Mucosa of stomach (tissue), 1 donor: ENCODE measurements at regions not wholly inside any gene's neighbourhood (a gene's known extent, or its start where the extent isn't known, plus 50 kb on each side); places are given as distances from the start of the nearest gene placed in this dataset.
"Not testable (repeated sequence)": the region's sequence is repeated elsewhere in the genome, so short reads cannot be mapped to it uniquely, and the experiment has no call there.

Experiments used
- H3K27me3 ChIP-seq: one replicate; pipeline ENCODE4 v1.7.0; 2013; ENCODE audit warnings: mild to moderate bottlenecking, low read length; ENCODE audit not compliant: control insufficient read depth, insufficient read depth
- H3K36me3 ChIP-seq: one replicate; pipeline ENCODE4 v1.7.0; 2013; ENCODE audit warnings: low read length; ENCODE audit not compliant: control insufficient read depth, insufficient read depth
- H3K4me1 ChIP-seq: one replicate; pipeline ENCODE4 v1.7.0; 2013; ENCODE audit warnings: mild to moderate bottlenecking, low read length; ENCODE audit not compliant: control insufficient read depth, insufficient read depth
- H3K4me3 ChIP-seq: one replicate; pipeline ENCODE4 v1.7.0; 2013; ENCODE audit warnings: low read length
- H3K9ac ChIP-seq: one replicate; pipeline ENCODE4 v1.7.0; 2013; ENCODE audit warnings: mild to moderate bottlenecking, low read length, moderate library complexity
- H3K9me3 ChIP-seq: one replicate; pipeline ENCODE4 v1.7.0; 2013; ENCODE audit warnings: mild to moderate bottlenecking, low read length, moderate library complexity; ENCODE audit not compliant: control insufficient read depth
- donor health status: Pancreatic carcinoma.

- peaks cover 18% of the 10 kb centered on the region for H3K4me1 ChIP-seq
- no peak overlapping the region for H3K4me3 ChIP-seq
- H3K9ac ChIP-seq, result no peak overlapping the region
- H3K9me3 ChIP-seq, result no peaks in the 10 kb centered on the region
- no peaks in the 10 kb centered on the region for H3K27me3 ChIP-seq
- no peaks in the 10 kb centered on the region for H3K36me3 ChIP-seq
Measured at GRCh38 chr16:65373097-65373496, 251.2 kb upstream of the CDH11 start.

- Histone ChIP-seq H3K36me3 (no peaks in the 10 kb centered on the region), H3K27me3 (no peaks in the 10 kb centered on the region), H3K9ac (no peak overlapping the region), H3K4me3 (no peak overlapping the region), H3K4me1 (peaks cover 18% of the 10 kb centered on the region), H3K9me3 (no peaks in the 10 kb centered on the region)
Measured at GRCh38 chr16:65372171-65372570, 250.3 kb upstream of the CDH11 start.

GRCh38 chr16:65365732-65366715, 244.2 kb upstream of the CDH11 start:
- Histone ChIP-seq H3K27me3 (no peaks in the 10 kb centered on the region), H3K4me1 (no peaks in the 10 kb centered on the region), H3K9me3 (no peaks in the 10 kb centered on the region), H3K36me3 (no peaks in the 10 kb centered on the region), H3K4me3 (no peak overlapping the region), H3K9ac (no peak overlapping the region)

GRCh38 chr16:65356721-65357120, 234.9 kb upstream of the CDH11 start:
- H3K27me3 ChIP-seq, H3K9ac ChIP-seq, H3K4me3 ChIP-seq, H3K4me1 ChIP-seq, H3K9me3 ChIP-seq, H3K36me3 ChIP-seq: not testable (repeated sequence)

- H3K4me1 ChIP-seq, result no peaks in the 10 kb centered on the region
- H3K36me3 ChIP-seq, result no peaks in the 10 kb centered on the region
- H3K27me3 ChIP-seq, result no peaks in the 10 kb centered on the region
- no peaks in the 10 kb centered on the region for H3K9me3 ChIP-seq
- no peak overlapping the region for H3K4me3 ChIP-seq
- H3K9ac ChIP-seq, result no peak overlapping the region
Measured at GRCh38 chr16:65355706-65356105, 233.8 kb upstream of the CDH11 start.

GRCh38 chr16:65353183-65353582, 231.3 kb upstream of the CDH11 start:
- Histone ChIP-seq H3K9me3 (no peaks in the 10 kb centered on the region), H3K9ac (no peak overlapping the region), H3K4me1 (no peaks in the 10 kb centered on the region), H3K27me3 (no peaks in the 10 kb centered on the region), H3K36me3 (no peaks in the 10 kb centered on the region), H3K4me3 (no peak overlapping the region)

GRCh38 chr16:65349626-65350025, 227.8 kb upstream of the CDH11 start:
- no peaks in the 10 kb centered on the region for H3K9me3 ChIP-seq
- H3K9ac ChIP-seq, result no peak overlapping the region
- no peak overlapping the region for H3K4me3 ChIP-seq
- H3K36me3 ChIP-seq, result no peaks in the 10 kb centered on the region
- no peaks in the 10 kb centered on the region for H3K27me3 ChIP-seq
- H3K4me1 ChIP-seq, result no peaks in the 10 kb centered on the region

GRCh38 chr16:65343556-65343955, 221.7 kb upstream of the CDH11 start:
- Histone ChIP-seq H3K4me1 (no peaks in the 10 kb centered on the region), H3K36me3 (no peaks in the 10 kb centered on the region), H3K9me3 (no peaks in the 10 kb centered on the region), H3K4me3 (no peak overlapping the region), H3K9ac (no peak overlapping the region), H3K27me3 (no peaks in the 10 kb centered on the region)

- Histone ChIP-seq H3K4me3 (no peak overlapping the region), H3K27me3 (no peaks in the 10 kb centered on the region), H3K9ac (no peak overlapping the region), H3K4me1 (no peaks in the 10 kb centered on the region), H3K9me3 (no peaks in the 10 kb centered on the region), H3K36me3 (no peaks in the 10 kb centered on the region)
Measured at GRCh38 chr16:65342231-65342866, 220.5 kb upstream of the CDH11 start.

- no peaks in the 10 kb centered on the region for H3K4me1 ChIP-seq
- no peak overlapping the region for H3K4me3 ChIP-seq
- no peaks in the 10 kb centered on the region for H3K27me3 ChIP-seq
- H3K9me3 ChIP-seq, result no peaks in the 10 kb centered on the region
- H3K9ac ChIP-seq, result no peak overlapping the region
- H3K36me3 ChIP-seq, result no peaks in the 10 kb centered on the region
Measured at GRCh38 chr16:65339062-65339461, 217.2 kb upstream of the CDH11 start.

- H3K9ac ChIP-seq, result no peak overlapping the region
- no peaks in the 10 kb centered on the region for H3K36me3 ChIP-seq
- no peaks in the 10 kb centered on the region for H3K4me1 ChIP-seq
- no peaks in the 10 kb centered on the region for H3K9me3 ChIP-seq
- H3K4me3 ChIP-seq, result no peak overlapping the region
- no peaks in the 10 kb centered on the region for H3K27me3 ChIP-seq
Measured at GRCh38 chr16:65336160-65336559, 214.3 kb upstream of the CDH11 start.

- Histone ChIP-seq H3K9ac (no peak overlapping the region), H3K4me1 (no peaks in the 10 kb centered on the region), H3K4me3 (no peak overlapping the region), H3K36me3 (no peaks in the 10 kb centered on the region), H3K27me3 (no peaks in the 10 kb centered on the region), H3K9me3 (no peaks in the 10 kb centered on the region)
Measured at GRCh38 chr16:65334081-65334480, 212.2 kb upstream of the CDH11 start.
